ENCODE measurements at regions not wholly inside any gene's neighbourhood (a gene's known extent, or its start where the extent isn't known, plus 50 kb on each side); places are given as distances from the start of the nearest gene placed in this dataset.
"Not testable (repeated sequence)": the region's sequence is repeated elsewhere in the genome, so short reads cannot be mapped to it uniquely, and the experiment has no call there.

DNA sequence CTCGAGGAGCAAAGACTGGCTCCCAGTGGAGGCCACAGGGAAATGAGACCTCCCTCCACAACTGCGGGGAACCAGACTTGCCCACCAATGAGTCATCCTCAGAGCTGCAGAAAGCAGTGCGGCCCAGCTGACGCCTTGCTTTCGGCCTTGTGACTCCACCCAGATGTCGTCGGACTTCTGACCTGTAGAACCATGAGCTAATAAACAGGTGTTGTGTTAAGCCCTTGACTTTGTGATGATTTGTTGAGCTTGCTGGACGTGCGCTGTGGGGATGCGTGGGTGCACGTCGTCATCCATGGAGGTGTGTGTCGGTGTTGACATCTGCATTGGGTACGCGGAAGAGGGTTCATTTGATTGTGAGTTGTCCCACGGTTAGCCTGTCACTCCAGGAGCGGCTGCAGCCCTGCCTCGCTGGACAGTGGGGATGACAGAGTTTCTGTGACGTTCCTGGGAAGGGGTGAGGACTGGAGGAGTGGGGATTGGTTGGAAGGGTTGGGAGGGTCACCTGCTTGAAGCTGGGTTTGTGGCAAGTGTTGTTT lies 154.1 kb downstream of the SH3BP4 start:
- CTCF ChIA-PET: no interaction called here
- POLR2A ChIA-PET: no interaction called here

DNA sequence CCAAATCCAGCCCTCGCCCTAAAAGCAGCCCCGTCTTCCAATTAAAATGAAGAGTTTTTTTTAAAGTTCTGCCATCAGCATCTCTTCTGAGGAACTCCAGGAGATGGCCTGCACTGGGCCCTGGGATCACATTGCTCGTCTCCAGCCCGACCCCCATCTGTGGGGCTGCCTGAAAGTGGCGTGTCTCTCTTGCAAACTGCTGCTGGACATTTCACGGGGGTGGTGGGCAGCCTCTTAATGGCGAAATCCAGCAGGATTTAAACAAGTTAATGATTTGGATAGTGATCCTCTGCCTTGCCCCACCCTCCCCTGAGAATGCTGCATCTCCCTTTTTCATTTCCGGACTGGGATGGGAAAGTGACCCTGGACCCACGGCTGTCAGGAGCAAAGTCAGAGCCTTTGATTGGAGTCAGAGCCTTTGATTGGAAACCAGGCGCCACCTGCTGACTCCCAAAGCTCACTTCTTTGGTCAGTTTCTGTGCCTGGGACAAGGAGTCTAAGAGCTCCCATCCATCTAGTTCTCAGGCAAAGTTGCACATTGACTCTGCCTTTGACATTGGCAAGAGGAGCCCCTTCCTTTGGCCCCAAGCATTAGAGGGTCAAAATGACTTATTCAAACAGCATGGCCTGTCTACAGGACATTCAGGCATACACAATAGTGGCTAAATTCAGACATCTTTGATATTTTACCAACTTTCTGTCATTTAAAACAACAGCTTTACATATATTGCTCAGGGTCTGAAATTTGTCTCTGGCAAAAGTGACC lies 155.2 kb downstream of the SH3BP4 start:
- CTCF ChIA-PET: no interaction called here
- POLR2A ChIA-PET: no interaction called here

DNA sequence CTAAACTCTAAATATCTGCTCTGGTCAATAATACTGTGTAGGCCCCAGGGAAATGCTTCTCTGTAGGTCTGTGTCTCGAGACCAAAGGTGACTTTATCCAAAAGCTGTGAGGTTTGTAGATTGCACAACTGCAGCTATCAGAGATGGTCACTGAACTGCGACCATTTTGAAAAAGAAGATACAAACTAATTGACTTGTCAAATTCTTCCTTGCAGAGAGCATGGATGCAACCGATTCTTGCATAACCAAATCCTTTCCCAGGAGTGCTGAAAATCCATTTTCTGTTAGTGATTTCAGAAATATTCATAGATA lies 155.8 kb downstream of the SH3BP4 start:
- CTCF ChIA-PET: no interaction called here
- POLR2A ChIA-PET: no interaction called here

DNA sequence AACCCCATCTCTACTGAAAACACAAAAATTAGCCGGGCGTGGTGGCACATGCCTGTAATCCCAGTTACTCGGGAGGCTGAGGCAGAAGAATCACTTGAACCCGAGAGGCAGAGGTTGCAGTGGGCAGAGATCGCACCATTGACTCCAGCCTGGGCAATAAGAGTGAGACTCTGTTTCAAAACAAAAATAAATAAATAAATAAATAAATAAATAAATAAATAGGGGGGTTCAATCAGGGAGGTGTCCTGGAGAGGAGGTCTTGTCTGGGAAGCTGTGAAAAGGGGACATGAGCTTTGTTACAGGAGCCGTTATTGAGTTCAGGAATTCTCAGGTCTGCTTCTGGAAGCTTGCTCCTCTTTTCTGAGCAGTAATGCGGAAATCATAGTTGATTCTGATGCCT lies 157.7 kb downstream of the SH3BP4 start:
- CTCF ChIA-PET, POLR2A ChIA-PET: not testable (repeated sequence)

DNA sequence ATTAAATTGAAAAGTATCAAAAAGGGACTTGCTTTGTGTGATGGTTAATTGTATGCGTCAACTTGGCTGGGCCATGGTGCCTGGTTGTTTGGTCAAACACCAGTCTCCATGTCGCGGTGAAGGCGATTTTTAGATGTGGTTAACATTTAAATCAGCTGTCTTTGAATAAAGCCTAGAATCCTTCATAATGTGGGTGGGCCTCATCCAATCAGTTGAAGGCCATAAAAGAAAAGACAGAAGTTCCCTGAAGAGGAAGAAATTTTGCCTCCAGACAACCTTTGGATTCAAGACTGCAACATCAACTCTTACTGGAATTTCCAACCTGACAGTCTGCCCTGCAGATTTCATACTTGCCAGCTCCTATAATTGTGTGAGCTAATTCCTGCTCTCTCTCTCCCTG lies 160.5 kb downstream of the SH3BP4 start:
- POLR2A ChIA-PET: no interaction called here
- CTCF ChIA-PET: no interaction called here

DNA sequence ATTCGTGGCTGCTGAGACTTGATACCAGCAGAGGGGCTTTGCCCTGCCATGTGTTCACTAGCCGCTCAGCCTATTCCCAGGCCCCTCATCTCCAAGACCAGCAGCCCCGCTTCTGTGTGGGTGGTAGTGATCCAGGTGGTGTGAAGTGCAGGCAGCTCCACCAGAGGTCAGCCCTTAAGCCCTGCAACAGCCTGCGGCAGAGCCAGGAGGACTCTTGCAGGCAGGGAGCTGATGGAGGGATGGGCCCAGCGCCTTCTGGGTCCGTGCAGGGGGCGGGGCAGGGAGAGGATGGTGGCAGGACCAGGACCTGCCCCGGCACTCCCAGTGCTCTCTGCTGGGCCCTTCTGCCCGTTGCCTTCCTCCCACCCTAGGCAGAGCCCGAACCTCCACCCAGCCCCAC lies 162.0 kb downstream of the SH3BP4 start:
- ChIA-PET POLR2A (no interaction called here), CTCF (interaction anchor here (0.6 kb wide), 1 partner anchor 548 kb away, joined by 3 read pairs; no protein-coding TSS in a partner anchor)

DNA sequence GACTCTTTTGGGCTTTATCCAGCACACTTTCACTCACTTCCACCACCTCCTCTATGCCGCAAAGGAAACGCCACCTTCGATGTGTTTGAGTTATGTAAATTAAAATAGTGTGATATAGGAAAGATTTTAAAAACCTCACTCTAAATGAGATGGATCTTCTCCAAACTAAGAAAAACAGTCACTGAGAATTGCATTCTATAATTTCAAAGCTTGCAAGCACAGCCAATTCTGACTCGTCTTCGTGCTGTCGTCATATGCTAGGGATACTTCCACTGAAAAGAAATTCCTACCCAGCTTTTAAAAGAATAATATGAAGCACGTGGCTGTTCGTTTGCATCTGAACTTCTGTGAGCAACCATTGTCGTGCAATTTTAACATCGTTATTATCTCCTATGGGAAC lies 162.5 kb downstream of the SH3BP4 start:
- POLR2A ChIA-PET: no interaction called here
- CTCF ChIA-PET: no interaction called here

DNA sequence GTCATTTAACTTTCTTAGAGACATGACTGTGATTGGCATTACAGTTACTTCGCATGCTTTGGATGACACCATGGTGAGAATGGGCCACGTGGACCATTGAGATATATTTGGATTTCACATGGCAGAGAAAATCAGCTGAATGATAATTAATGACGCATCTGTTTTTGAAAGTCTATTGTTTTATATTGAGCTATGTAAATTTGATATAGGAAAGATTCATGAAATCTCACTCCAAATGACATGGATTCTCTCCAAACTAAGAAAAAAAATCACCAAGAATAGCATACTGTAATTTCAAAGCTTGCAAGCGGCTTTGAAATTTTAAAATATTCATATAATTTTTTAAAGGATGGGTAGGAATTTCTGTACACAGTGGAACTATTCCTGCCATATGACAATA lies 163.7 kb downstream of the SH3BP4 start:
- ChIA-PET CTCF (interaction anchor here (0.6 kb wide), 1 partner anchor 665 kb away, joined by 3 read pairs; no protein-coding TSS in a partner anchor), POLR2A (no interaction called here)

DNA sequence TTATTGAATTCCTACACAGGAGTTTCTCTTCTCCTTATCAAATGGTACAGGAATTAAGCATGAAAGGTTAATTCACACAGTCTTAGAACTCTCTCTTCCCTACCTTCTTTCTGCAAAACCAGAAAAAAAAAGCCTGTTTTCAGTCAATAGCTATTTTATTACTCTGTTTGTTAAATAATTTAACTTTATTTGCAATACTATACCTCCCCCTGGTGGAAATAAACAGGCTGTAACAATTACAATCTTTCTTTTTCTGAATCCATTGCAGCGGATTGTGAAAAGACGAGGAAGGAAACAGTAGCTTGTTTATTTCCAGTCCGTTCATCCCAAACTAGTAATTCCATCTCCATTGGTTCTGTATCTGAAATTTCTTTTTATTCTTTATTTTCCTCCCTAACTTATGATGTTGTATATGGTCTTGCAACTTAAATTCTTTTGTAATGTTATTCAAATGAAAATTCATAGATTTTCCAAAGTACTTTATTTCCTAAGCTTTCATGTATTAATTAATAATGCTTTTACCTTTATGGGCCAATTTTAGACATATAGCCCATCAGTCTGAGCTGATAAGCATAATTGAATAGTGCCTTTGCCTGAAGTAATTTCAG lies 165.2 kb downstream of the SH3BP4 start:
- CTCF ChIA-PET: interaction anchor here (0.9 kb wide), 2 partner anchors 11 to 570 kb away, joined by 3 read pairs; no protein-coding TSS in a partner anchor

DNA sequence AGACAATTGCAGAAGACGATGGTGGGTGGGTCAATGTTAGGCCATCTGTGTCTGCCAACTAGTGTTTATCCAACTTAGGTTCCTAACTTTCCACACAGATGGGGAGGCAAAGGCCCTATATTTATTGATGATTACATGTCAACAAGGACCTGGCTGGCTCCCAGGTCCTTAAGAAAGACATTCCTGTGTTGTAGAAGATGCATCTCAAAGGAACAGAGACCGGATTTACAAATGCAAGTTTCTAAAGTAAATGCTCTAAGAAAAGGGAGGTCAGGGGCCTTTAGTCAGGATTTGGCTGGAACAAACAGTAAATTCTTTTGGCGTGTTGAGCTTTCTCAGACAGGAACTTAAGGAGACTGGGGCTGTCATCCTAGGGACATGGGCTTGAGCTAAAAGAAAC lies 175.0 kb downstream of the SH3BP4 start:
- ChIA-PET POLR2A (no interaction called here), CTCF (no interaction called here)

More for the DNA sequence above, 165.2 kb downstream of the SH3BP4 start:
- POLR2A ChIA-PET: no interaction called here

DNA sequence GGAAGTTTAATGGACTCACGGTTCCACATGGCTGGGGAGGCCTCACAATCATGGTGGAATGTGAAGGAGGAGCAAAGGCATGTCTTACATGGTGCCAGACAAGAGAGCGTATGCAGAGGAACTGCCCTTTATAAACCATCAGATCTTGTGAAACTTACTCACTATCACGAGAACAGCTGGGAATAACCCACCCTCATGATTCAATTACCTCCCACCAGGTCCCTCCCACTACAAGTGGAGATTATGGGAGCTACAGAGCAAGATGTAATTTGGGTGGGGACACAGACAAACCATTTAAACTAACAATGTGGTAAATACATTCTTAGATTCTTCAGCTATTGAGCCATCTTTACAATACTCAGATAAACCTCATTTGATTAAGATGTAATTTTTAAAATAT lies 176.1 kb downstream of the SH3BP4 start:
- POLR2A ChIA-PET: no interaction called here
- CTCF ChIA-PET: interaction anchor here (0.6 kb wide), 1 partner anchor 11 kb away, joined by 3 read pairs; no protein-coding TSS in a partner anchor

DNA sequence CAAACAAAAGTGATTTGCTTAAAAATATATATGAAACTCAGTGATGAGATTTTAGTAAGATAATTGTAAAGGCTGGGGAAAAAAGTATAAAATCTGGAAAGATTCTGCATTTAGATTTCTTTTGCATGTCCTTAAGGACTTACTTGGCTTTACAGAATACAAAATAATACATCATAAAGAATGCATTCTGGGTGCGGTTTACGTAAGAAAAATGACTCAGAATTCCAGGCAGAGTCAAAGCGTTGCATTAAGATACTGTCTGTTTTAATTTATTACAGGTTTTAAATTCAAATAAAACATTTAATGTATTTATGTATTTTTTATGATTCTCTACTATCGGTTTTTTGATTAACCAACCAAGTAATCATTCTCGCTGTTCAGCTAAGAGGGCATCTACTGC lies 178.0 kb downstream of the SH3BP4 start:
- ChIA-PET CTCF (interaction anchor here (0.7 kb wide), 1 partner anchor 9 kb away, joined by 3 read pairs; no protein-coding TSS in a partner anchor), POLR2A (no interaction called here)

DNA sequence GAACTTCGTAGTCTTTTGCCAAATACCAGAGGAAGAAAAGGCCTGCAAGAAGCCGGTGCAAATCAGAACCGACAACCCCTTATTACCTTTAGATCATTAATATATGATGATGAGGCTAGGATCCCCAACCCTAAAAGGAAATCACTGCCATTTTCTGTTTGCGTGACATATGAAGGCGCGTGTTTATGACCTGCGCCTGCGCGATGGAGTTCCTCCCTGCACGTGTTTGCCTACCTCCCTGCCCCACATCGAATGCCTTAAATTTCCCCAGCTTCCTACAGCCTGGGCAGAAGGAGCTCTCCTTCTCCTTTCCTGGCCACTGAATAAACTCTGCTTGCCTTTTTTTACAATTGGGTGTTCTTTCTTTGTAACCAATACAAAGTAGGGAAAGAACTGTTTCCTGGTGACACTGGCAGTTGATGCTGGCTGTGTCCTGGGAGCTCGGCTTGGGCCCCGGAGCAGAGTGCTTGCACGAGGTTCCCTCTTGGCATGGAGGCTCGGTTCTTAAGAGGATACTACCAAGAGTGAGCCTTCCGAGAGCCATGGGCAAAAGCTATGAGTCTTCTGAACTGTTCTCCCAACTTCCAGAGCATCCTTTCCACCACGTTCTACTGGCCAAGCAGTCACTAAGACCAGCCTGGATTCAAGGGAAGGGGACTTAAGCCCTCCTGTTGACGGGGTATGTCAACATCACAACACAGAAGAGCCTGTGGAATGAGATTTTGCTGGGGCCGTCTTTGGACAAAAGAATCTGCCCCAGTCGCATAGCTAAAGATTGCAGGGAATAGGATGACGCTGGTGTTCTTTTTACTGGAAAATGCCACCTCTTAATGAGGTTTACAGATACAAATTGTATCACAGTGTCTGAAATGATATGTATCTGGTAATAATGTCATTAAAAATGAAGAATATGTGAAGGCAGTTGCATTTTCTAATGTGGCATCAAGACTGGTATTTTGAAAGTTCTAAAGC lies 179.8 kb downstream of the SH3BP4 start:
- ChIA-PET POLR2A (no interaction called here), CTCF (no interaction called here)

DNA sequence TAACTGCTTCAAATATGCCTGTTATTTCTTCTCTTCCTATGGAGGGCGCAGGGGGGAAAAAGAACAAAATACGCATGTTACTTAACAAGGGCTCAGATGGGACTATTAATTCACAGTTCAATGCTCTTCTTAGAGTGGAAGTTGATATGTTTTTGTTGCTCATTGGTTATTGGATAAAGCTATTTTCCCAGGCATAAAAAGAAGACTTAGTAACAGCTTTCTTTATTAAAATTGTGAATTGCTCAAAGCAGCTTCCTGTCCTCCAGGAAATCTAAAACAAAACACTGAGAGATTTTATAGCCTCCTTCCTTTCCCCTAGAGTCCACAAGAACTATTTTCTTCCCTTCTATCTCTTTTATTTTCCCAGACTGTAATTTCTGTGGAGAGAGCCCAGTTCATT lies 180.8 kb downstream of the SH3BP4 start:
- ChIA-PET CTCF (no interaction called here), POLR2A (no interaction called here)

DNA sequence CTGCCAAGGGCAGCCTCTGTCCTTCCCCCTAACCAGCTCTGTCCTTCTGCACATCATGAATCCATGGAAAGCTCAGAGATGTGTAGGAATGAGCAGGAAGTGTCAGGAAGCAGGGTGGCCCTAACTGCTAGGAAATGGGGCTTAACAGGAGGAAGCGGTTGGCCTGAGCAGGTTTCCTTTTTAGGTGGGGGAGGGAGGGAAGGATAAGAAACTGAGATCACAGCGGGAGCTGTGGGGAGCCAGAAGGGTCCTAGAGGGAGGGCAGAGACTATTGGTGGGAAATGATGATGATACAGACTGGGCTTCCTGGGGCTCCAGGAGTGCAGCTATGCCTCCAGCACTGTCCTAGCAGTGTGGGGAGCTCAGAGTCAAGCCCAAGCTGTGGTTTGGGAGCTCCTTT lies 182.0 kb downstream of the SH3BP4 start:
- POLR2A ChIA-PET: no interaction called here

DNA sequence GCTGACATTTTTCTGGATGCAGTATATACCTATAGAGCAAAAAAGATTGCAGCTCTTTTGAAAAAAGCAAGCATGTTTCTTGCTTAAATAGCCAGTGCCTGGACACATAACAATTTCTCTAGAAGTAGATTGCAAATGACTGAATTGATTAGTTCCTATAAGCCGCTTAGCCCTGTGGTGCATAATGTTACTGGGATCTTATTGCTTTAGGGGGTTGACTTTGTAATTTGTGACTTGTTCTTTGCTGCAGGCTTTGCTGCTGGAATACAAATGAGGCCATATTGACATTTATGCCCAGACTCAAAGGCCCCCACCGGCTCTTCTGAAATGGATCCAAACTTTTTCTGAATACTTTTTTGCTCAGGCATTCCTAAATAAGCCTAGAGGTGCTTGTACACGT lies 182.6 kb downstream of the SH3BP4 start:
- CTCF ChIA-PET: no interaction called here
- POLR2A ChIA-PET: no interaction called here

More for the DNA sequence above, 182.0 kb downstream of the SH3BP4 start:
- CTCF ChIA-PET: no interaction called here

DNA sequence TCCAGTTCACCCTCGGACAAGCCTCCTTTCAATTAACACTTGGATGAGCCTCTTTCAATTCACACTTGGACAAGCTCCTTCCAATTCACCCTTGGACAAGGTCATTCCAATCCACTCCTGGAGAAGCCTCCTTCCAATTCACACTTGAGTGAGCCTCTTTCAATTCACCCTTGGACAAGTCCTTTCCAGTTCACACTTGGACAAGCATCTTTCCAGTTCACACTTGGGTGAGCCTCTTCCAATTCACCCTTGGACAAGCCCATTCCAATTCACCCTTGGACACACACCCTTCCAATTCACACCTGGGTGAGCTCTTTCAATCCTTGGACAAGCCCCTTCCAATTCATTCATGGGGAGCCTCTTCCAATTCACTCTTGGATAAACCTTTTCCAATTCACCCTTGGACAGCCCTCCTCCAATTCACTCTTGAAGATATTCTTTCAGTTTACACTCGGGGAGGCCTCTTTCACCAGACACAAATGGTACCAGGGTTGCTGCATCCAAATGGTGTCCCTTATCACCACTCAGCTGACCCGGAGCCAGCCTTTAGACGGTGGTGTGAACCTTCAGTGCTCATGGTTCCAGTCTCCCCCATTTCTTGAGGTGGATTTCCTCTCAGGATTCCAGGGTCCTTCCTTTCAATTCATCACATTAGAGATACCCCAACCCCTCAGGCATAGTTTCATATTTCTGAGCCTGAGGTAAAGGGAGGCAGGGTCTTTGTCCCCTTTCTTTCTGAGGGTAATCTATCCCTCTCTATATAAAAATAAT lies 183.6 kb downstream of the SH3BP4 start:
- ChIA-PET POLR2A (no interaction called here), CTCF (interaction anchor here (1.1 kb wide), 1 partner anchor 22 kb away, joined by 3 read pairs; no protein-coding TSS in a partner anchor)

DNA sequence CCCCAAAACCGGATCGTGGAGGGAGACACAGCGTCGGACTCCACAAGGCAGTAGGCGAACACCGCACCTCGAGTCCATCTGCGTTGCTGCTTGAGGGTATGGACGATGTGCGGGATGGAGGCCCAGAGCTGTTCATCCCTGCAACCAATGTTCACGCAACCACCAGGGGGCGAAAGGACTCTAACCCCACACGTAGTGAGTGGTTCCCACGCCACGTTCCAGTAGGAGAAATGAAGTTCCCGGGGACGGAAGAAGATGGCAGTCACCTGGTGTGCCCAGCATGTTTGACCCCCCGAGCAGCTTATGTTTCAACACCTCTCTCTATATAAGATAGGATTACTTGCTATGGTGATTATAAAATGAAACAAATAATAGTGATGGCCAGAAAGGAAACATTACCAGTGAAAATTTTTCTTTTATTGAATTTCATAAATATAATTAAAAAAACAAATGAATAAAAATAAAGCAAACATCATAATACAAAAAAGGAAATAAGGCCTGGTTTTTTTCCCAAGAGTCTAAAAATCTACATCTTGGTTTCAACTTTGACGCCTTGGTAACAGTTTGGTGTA lies 184.3 kb downstream of the SH3BP4 start:
- ChIA-PET CTCF (interaction anchor here (1.1 kb wide), 1 partner anchor 21 kb away, joined by 3 read pairs; no protein-coding TSS in a partner anchor), POLR2A (no interaction called here)

DNA sequence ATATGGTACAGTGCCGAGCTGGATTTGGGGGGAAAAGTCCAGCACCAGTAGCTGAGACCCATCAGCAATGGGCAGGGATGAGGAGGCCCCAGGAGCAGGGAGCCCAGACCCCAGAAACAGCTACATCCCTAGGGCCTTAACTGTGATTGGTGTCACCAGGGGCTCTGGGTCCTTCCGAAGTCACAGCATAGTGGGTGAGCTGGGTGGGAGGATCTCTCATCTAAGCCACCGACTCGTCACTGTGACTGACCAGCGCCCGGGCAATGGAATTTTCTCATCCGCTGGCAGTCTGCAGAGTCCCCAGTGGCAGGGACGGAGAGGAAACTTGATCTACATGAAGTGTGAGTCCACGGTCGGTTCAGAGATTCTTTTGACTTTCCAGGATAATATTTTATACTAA lies 186.5 kb downstream of the SH3BP4 start:
- ChIA-PET POLR2A (no interaction called here), CTCF (interaction anchor here (0.8 kb wide), 1 partner anchor 455 kb away, joined by 3 read pairs; no protein-coding TSS in a partner anchor)

Measured in activated CD8-positive, alpha-beta memory T cell treated with anti-CD3 and anti-CD28 coated beads for 36 hours (primary cell).